ENCODE measurements at regions not wholly inside any gene's neighbourhood (a gene's known extent, or its start where the extent isn't known, plus 50 kb on each side); places are given as distances from the start of the nearest gene placed in this dataset.

DNA sequence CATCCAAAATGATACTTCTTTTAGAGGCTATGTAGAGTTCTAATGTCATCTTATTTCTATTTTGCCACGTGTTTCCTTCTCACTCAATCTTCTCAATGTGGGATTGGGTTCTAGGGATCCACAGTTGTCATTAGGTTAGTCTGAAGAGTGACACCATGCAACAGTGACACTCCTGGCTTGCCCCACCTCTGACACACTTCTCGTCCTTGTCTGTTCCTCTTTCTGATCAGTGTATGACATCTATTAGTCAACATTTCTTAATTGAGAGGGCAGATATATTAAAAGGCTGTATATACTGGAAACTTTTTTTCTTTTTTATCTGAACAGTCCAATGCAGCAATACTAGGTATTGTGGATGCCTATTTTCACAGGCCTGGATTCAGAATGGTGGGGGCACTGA, 67.6 kb upstream of the GYPA start:
- TF ChIP-seq, protein P1, sequence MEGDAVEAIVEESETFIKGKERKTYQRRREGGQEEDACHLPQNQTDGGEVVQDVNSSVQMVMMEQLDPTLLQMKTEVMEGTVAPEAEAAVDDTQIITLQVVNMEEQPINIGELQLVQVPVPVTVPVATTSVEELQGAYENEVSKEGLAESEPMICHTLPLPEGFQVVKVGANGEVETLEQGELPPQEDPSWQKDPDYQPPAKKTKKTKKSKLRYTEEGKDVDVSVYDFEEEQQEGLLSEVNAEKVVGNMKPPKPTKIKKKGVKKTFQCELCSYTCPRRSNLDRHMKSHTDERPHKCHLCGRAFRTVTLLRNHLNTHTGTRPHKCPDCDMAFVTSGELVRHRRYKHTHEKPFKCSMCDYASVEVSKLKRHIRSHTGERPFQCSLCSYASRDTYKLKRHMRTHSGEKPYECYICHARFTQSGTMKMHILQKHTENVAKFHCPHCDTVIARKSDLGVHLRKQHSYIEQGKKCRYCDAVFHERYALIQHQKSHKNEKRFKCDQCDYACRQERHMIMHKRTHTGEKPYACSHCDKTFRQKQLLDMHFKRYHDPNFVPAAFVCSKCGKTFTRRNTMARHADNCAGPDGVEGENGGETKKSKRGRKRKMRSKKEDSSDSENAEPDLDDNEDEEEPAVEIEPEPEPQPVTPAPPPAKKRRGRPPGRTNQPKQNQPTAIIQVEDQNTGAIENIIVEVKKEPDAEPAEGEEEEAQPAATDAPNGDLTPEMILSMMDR (conservative IDR thresholded peaks at IDR 0.05) = no peak
- no peak for TF ChIP-seq EZH2 (IDR thresholded peaks at IDR 0.05; ENCODE audit: low read depth)
